AG10803 (cell line): ENCODE measurements at regions not wholly inside any gene's neighbourhood (a gene's known extent, or its start where the extent isn't known, plus 50 kb on each side); places are given as distances from the start of the nearest gene placed in this dataset.

Source experiments
- DNase-seq: peaks from one replicate; pipeline ENCODE4 v3.0.0; 2010; ENCODE audit warnings: low read depth
- H3K4me3 ChIP-seq: 2 replicates; pipeline ENCODE4 v1.5.1; 2011; ENCODE audit warnings: mild to moderate bottlenecking, low read length, control low read depth
- TF ChIP-seq, protein P1 (sequence below): conservative IDR thresholded peaks from 2 replicates; pipeline ENCODE4 v1.5.1; 2011; ENCODE audit warnings: mild to moderate bottlenecking, low read length, control low read depth, inconsistent platforms

DNA sequence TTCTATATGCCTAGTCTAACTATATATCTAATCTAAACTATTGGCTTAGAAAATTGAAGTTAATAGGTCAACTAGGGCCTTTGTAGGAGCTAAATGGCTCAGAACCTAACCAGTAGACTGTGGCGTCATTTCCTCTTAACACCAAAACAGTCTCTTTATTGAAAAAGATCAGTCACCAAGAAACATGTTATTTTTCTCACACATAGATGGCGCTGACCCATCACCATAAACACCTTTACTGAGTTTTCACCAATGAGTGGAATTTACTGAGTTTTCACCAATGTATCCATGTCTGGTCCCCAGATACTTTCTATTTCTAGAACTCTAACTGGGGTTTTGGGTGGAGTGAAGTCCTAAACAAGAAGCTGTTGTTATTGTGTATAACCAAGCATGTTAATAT lies 636.0 kb downstream of the BCKDHB start:
- peak; percentile 63 for DNase-seq
- TF ChIP-seq, protein P1, sequence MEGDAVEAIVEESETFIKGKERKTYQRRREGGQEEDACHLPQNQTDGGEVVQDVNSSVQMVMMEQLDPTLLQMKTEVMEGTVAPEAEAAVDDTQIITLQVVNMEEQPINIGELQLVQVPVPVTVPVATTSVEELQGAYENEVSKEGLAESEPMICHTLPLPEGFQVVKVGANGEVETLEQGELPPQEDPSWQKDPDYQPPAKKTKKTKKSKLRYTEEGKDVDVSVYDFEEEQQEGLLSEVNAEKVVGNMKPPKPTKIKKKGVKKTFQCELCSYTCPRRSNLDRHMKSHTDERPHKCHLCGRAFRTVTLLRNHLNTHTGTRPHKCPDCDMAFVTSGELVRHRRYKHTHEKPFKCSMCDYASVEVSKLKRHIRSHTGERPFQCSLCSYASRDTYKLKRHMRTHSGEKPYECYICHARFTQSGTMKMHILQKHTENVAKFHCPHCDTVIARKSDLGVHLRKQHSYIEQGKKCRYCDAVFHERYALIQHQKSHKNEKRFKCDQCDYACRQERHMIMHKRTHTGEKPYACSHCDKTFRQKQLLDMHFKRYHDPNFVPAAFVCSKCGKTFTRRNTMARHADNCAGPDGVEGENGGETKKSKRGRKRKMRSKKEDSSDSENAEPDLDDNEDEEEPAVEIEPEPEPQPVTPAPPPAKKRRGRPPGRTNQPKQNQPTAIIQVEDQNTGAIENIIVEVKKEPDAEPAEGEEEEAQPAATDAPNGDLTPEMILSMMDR: peak; percentile 50; the same call in 1 of the 2 replicates
- no peak overlapping the region for H3K4me3 ChIP-seq

- peak; percentile 72 for DNase-seq
- TF ChIP-seq, protein P1: no peak
- H3K4me3 ChIP-seq: no peak overlapping the region
These were observed 627.2 kb downstream of the BCKDHB start for GRCh38 chr6:80733641-80734040.

GRCh38 chr6:80728830-80729229 lies 622.4 kb downstream of the BCKDHB start:
- TF ChIP-seq, protein P1: no peak
- peak; percentile 6 for DNase-seq
- no peak overlapping the region for H3K4me3 ChIP-seq

- H3K4me3 ChIP-seq: no peak overlapping the region
- DNase-seq: peak; percentile 36
- TF ChIP-seq, protein P1: no peak
These were observed 621.8 kb downstream of the BCKDHB start for GRCh38 chr6:80728101-80728750.

- peak; percentile 71 for DNase-seq
- no peak overlapping the region for H3K4me3 ChIP-seq
These were observed 618.9 kb downstream of the BCKDHB start for GRCh38 chr6:80725156-80725930.

GRCh38 chr6:80720824-80721223 lies 614.4 kb downstream of the BCKDHB start:
- TF ChIP-seq, protein P1: no peak
- DNase-seq: no peak
- no peak overlapping the region for H3K4me3 ChIP-seq

More at GRCh38 chr6:80725156-80725930, 618.9 kb downstream of the BCKDHB start:
- TF ChIP-seq, protein P1: no peak

- TF ChIP-seq, protein P1: no peak
- H3K4me3 ChIP-seq: no peak overlapping the region
- no peak for DNase-seq
These were observed 608.0 kb downstream of the BCKDHB start for GRCh38 chr6:80714513-80714912.
